ENCODE measurements at regions not wholly inside any gene's neighbourhood (a gene's known extent, or its start where the extent isn't known, plus 50 kb on each side); places are given as distances from the start of the nearest gene placed in this dataset.

DNA sequence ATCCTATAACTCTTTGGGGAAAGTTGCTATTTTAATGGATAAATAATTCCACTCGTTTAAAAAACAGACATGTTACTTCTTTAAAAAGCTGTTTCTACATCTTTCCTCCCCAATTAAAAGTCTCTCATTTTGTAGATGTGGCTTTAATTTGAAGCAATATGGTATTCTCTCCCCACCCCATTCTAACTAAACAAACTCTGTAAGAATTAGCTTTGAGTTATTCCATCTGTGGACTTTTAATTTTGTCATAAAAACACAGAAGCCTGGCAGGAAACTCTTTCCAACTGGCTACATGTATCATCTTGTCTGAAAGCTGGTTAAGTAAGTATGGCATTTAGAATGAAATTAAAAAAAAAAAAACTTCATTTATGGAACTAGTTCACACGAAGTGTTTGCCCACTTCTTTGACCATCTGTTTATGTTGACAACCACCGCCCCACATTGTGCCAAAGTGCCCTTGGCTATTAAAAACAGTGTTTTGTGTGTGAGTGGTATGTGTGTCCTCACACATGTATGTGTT is 140.3 kb downstream of the NAA11 start:
- intact Hi-C loops (cut with micrococcal nuclease; ENCODE audit: unreplicated experiment), result no loop called here
- POLR2A ChIA-PET, result no interaction called here
- DNase-seq (ENCODE audit: low read depth, low spot score) (no peak), ATAC-seq (no peak)
- TF ChIP-seq SIN3A (IDR thresholded peaks at IDR 0.05; ENCODE audit: borderline replicate concordance, insufficient read depth, low read depth, low read length), result no peak
- no peak for TF ChIP-seq POLR2AphosphoS5 (IDR thresholded peaks at IDR 0.05; ENCODE audit: low read depth, low read length)
- no peak for TF ChIP-seq TCF7L2 (IDR thresholded peaks at IDR 0.05; ENCODE audit: low read depth, low read length)
- TF ChIP-seq, protein P1, sequence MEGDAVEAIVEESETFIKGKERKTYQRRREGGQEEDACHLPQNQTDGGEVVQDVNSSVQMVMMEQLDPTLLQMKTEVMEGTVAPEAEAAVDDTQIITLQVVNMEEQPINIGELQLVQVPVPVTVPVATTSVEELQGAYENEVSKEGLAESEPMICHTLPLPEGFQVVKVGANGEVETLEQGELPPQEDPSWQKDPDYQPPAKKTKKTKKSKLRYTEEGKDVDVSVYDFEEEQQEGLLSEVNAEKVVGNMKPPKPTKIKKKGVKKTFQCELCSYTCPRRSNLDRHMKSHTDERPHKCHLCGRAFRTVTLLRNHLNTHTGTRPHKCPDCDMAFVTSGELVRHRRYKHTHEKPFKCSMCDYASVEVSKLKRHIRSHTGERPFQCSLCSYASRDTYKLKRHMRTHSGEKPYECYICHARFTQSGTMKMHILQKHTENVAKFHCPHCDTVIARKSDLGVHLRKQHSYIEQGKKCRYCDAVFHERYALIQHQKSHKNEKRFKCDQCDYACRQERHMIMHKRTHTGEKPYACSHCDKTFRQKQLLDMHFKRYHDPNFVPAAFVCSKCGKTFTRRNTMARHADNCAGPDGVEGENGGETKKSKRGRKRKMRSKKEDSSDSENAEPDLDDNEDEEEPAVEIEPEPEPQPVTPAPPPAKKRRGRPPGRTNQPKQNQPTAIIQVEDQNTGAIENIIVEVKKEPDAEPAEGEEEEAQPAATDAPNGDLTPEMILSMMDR (IDR thresholded peaks at IDR 0.05), result no peak
- TF ChIP-seq, protein P2, sequence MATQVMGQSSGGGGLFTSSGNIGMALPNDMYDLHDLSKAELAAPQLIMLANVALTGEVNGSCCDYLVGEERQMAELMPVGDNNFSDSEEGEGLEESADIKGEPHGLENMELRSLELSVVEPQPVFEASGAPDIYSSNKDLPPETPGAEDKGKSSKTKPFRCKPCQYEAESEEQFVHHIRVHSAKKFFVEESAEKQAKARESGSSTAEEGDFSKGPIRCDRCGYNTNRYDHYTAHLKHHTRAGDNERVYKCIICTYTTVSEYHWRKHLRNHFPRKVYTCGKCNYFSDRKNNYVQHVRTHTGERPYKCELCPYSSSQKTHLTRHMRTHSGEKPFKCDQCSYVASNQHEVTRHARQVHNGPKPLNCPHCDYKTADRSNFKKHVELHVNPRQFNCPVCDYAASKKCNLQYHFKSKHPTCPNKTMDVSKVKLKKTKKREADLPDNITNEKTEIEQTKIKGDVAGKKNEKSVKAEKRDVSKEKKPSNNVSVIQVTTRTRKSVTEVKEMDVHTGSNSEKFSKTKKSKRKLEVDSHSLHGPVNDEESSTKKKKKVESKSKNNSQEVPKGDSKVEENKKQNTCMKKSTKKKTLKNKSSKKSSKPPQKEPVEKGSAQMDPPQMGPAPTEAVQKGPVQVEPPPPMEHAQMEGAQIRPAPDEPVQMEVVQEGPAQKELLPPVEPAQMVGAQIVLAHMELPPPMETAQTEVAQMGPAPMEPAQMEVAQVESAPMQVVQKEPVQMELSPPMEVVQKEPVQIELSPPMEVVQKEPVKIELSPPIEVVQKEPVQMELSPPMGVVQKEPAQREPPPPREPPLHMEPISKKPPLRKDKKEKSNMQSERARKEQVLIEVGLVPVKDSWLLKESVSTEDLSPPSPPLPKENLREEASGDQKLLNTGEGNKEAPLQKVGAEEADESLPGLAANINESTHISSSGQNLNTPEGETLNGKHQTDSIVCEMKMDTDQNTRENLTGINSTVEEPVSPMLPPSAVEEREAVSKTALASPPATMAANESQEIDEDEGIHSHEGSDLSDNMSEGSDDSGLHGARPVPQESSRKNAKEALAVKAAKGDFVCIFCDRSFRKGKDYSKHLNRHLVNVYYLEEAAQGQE (IDR thresholded peaks at IDR 0.05; ENCODE audit: insufficient read depth in 1 of 2, low read depth in 2 of 2, low read length in 1 of 2), result no peak
- CTCF ChIA-PET, result no interaction called here
- Histone ChIP-seq H3K4me3 (ENCODE audit: low read depth in 2 of 2, low read length in 2 of 2) (no peak overlapping the region), H3K27ac (ENCODE audit: low read length) (no peak overlapping the region), H3K4me1 (ENCODE audit: control insufficient read depth, insufficient read depth, low read length) (no peaks in the 10 kb centered on the region), H3K9me3 (ENCODE audit: control insufficient read depth, insufficient read depth, low read depth, low read length) (no peaks in the 10 kb centered on the region), H3K36me3 (ENCODE audit: control insufficient read depth, insufficient read depth, low read length) (no peaks in the 10 kb centered on the region), H3K27me3 (ENCODE audit: control insufficient read depth, insufficient read depth, low read length) (no peaks in the 10 kb centered on the region)
- in situ Hi-C loops (cut with HindIII; ENCODE audit: low pct_unique_long_range_greater_than_20kb, low sequenced_read_pairs), result no loop called here
- no TSS peak for BruUV-seq (replicated peaks)

DNA sequence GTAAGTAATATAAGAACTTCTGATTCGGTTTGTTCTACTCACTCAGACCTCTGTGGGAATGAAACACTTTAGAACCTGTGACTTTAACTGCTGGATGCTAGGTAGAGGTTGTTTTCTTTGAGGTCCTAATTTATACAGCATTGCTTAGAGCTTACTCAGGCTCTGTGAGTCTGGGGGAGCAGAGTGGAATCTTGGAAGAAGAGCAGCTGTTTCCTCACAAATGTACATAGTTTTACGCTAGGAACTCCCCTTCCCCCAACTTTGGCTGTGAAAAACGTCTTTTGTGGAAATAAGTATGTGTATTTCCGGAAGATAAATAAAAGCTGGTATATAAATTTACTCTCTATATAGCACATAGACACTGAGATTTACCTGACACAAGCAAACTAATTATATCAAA is 141.4 kb downstream of the NAA11 start:
- TF ChIP-seq, protein P2 (IDR thresholded peaks at IDR 0.05; ENCODE audit: insufficient read depth in 1 of 2, low read depth in 2 of 2, low read length in 1 of 2), result no peak
- TF ChIP-seq TCF7L2 (IDR thresholded peaks at IDR 0.05; ENCODE audit: low read depth, low read length), result no peak
- no peak for TF ChIP-seq POLR2AphosphoS5 (IDR thresholded peaks at IDR 0.05; ENCODE audit: low read depth, low read length)
- TF ChIP-seq, protein P1 (IDR thresholded peaks at IDR 0.05), result no peak
- no peak for TF ChIP-seq SIN3A (IDR thresholded peaks at IDR 0.05; ENCODE audit: borderline replicate concordance, insufficient read depth, low read depth, low read length)
- no peaks in the 10 kb centered on the region for H3K4me1 ChIP-seq (ENCODE audit: control insufficient read depth, insufficient read depth, low read length)
- intact Hi-C loops (cut with micrococcal nuclease; ENCODE audit: unreplicated experiment), result no loop called here
- H3K9me3 ChIP-seq (ENCODE audit: control insufficient read depth, insufficient read depth, low read depth, low read length), result no peaks in the 10 kb centered on the region
- BruUV-seq (replicated peaks), result no TSS peak
- no peak for DNase-seq (ENCODE audit: low read depth, low spot score)
- no peaks in the 10 kb centered on the region for H3K27me3 ChIP-seq (ENCODE audit: control insufficient read depth, insufficient read depth, low read length)
- no peaks in the 10 kb centered on the region for H3K36me3 ChIP-seq (ENCODE audit: control insufficient read depth, insufficient read depth, low read length)
- CTCF ChIA-PET, result no interaction called here
- in situ Hi-C loops (cut with HindIII; ENCODE audit: low pct_unique_long_range_greater_than_20kb, low sequenced_read_pairs), result no loop called here
- ATAC-seq, result no peak
- H3K27ac ChIP-seq (ENCODE audit: low read length), result no peak overlapping the region
- POLR2A ChIA-PET, result no interaction called here
- no peak overlapping the region for H3K4me3 ChIP-seq (ENCODE audit: low read depth in 2 of 2, low read length in 2 of 2)

All from Panc1 (cell line).